ENCODE measurements at regions not wholly inside any gene's neighbourhood (a gene's known extent, or its start where the extent isn't known, plus 50 kb on each side); places are given as distances from the start of the nearest gene placed in this dataset.

DNA sequence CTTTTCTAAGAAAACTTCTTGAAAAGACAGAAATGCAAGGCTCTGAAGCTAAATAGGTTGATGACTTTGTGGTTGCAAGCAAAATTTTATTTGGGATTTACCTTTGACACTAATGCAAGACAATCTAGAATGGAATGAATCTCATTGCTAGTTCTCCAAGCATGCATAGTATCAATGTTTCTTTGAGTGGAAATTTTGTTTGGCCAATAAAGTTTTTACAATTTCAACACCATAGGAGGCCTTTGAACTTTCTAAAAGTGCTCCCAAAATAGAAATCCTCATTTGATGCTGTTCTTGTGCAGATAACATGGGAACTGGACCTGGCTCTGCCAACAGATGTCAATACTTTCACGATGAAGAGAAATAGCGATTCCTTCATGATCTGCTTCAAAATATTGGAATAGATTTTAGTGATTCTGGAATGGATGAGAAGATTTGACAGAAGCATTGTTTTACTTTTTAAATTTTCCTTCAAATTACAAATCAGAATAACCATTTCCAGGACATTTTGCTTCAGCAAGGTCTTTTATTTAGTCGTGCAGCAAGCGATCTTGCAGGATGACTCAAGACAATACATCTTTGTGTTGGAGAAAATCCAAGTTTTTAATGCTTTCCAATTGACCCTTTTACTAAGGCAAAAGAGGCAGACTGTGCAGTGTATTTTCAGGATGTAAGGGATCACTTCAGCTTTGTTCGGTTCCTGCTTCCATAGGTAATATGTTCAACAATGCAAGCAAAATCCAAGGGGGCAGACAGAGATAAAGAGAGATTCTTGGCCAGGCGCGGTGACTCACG lies 51.7 kb upstream of the OTUD4 start:
- H3K9me3 Mint-ChIP-seq, result peaks cover 2% of the 10 kb centered on the region
- no peak overlapping the region for H3K4me3 Mint-ChIP-seq
- TF ChIP-seq, protein P1, sequence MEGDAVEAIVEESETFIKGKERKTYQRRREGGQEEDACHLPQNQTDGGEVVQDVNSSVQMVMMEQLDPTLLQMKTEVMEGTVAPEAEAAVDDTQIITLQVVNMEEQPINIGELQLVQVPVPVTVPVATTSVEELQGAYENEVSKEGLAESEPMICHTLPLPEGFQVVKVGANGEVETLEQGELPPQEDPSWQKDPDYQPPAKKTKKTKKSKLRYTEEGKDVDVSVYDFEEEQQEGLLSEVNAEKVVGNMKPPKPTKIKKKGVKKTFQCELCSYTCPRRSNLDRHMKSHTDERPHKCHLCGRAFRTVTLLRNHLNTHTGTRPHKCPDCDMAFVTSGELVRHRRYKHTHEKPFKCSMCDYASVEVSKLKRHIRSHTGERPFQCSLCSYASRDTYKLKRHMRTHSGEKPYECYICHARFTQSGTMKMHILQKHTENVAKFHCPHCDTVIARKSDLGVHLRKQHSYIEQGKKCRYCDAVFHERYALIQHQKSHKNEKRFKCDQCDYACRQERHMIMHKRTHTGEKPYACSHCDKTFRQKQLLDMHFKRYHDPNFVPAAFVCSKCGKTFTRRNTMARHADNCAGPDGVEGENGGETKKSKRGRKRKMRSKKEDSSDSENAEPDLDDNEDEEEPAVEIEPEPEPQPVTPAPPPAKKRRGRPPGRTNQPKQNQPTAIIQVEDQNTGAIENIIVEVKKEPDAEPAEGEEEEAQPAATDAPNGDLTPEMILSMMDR (IDR thresholded peaks at IDR 0.05; ENCODE audit: unreplicated experiment in 3 of 3), result no peak

DNA sequence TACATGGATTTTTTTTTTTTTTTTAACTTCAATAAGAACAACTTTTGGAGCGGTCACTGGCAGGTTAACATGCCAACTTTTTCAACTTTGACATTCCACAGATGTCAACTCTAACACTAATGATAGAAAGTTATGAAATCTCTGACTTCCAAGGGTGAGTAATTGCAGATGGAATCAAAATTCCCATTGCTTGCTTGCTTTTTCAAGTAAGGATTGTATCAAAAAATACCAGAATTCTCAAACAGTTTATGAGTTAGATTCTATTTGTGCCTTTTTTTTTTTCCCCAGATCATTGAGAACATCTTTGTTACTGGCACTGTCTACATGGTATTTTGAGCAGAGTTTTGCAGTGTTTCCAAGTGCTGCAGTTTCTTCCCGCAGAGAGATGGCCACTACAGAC lies 50.3 kb upstream of the OTUD4 start:
- Mint-ChIP-seq H3K27ac (no peak overlapping the region), H3K4me3 (no peak overlapping the region), H3K36me3 (ENCODE audit: low read depth) (no peaks in the 10 kb centered on the region), H3K9me3 (peaks cover 2% of the 10 kb centered on the region), H3K27me3 (ENCODE audit: low read depth) (no peaks in the 10 kb centered on the region), H3K4me1 (peaks cover 5% of the 10 kb centered on the region)
- TF ChIP-seq, protein P1 (IDR thresholded peaks at IDR 0.05; ENCODE audit: unreplicated experiment in 3 of 3), result no peak

More for the DNA sequence above, 51.7 kb upstream of the OTUD4 start:
- peak overlapping the region in 1 of 3 experiments; percentile 32 for H3K27ac Mint-ChIP-seq
- no peaks in the 10 kb centered on the region for H3K27me3 Mint-ChIP-seq (ENCODE audit: low read depth)
- peaks cover 5% of the 10 kb centered on the region for H3K4me1 Mint-ChIP-seq
- H3K36me3 Mint-ChIP-seq (ENCODE audit: low read depth), result no peaks in the 10 kb centered on the region
